KMS-11 (cell line): ENCODE measurements at regions not wholly inside any gene's neighbourhood (a gene's known extent, or its start where the extent isn't known, plus 50 kb on each side); places are given as distances from the start of the nearest gene placed in this dataset.

Experiments
- H2AFZ ChIP-seq: fragments of 200-600 bp; sonication (generic); 2 replicates; pipeline ENCODE4 v1.6.1; 2016; ENCODE audit warnings: antibody characterized with exemption, mixed run types, low read depth
- H3K27ac ChIP-seq: fragments of 200-600 bp; sonication (generic); 2 replicates; pipeline ENCODE4 v1.6.1; 2016; ENCODE audit warnings: mild to moderate bottlenecking, mixed run types
- H3K27me3 ChIP-seq: fragments of 200-600 bp; sonication (generic); 2 replicates; pipeline ENCODE4 v1.6.1; 2017; ENCODE audit warnings: mild to moderate bottlenecking, low read depth, mixed run types, moderate library complexity; ENCODE audit not compliant: insufficient read depth
- H3K36me3 ChIP-seq: fragments of 200-600 bp; sonication (generic); 2 replicates; pipeline ENCODE4 v1.6.1; 2017; ENCODE audit warnings: mild to moderate bottlenecking, mixed run types; ENCODE audit not compliant: insufficient read depth
- H3K4me1 ChIP-seq: fragments of 200-600 bp; sonication (generic); 2 replicates; pipeline ENCODE4 v1.6.1; 2016; ENCODE audit warnings: mild to moderate bottlenecking, low read depth, mixed run types; ENCODE audit not compliant: poor library complexity, severe bottlenecking
- H3K4me2 ChIP-seq: fragments of 200-600 bp; sonication (generic); 2 replicates; pipeline ENCODE4 v1.7.0; 2016; ENCODE audit warnings: mild to moderate bottlenecking, mixed run types
- H3K4me3 ChIP-seq: fragments of 200-600 bp; sonication (generic); IDR thresholded peaks from 2 replicates; pipeline ENCODE4 v1.6.1; 2017; ENCODE audit warnings: low read depth, low read length, mixed read lengths; ENCODE audit not compliant: insufficient read depth
- H3K79me2 ChIP-seq: fragments of 200-600 bp; sonication (generic); 2 replicates; pipeline ENCODE4 v1.6.1; 2016; ENCODE audit warnings: low read depth, mixed run types; ENCODE audit not compliant: insufficient read depth
- H3K9ac ChIP-seq: fragments of 200-600 bp; sonication (generic); 2 replicates; pipeline ENCODE4 v1.6.1; 2016; ENCODE audit warnings: mild to moderate bottlenecking, mixed run types
- H4K20me1 ChIP-seq: fragments of 200-600 bp; sonication (generic); 2 replicates; pipeline ENCODE4 v1.6.1; 2016; ENCODE audit warnings: mild to moderate bottlenecking, mixed run types; ENCODE audit not compliant: insufficient read depth
- CTCF ChIP-seq: fragments of 200-600 bp; sonication (generic); conservative IDR thresholded peaks from 2 replicates; pipeline ENCODE4 v1.6.1; 2017; ENCODE audit warnings: low read depth, mild to moderate bottlenecking, antibody characterized with exemption, low read length, moderate library complexity, mixed read lengths

GRCh38 chr12:48265777-48266176, 62.7 kb upstream of the OR10AD1 start:
- H3K9ac ChIP-seq: no peak overlapping the region
- TF ChIP-seq CTCF: no peak
- no peak overlapping the region for H3K4me2 ChIP-seq
- no peak overlapping the region for H3K4me3 ChIP-seq
- H4K20me1 ChIP-seq: no peaks in the 10 kb centered on the region
- no peaks in the 10 kb centered on the region for H3K79me2 ChIP-seq
- H3K27ac ChIP-seq: no peak overlapping the region
- H2AFZ ChIP-seq: no peak overlapping the region
- no peaks in the 10 kb centered on the region; the same call in 1 of the 2 replicates for H3K36me3 ChIP-seq
- no peaks in the 10 kb centered on the region for H3K4me1 ChIP-seq
- no peaks in the 10 kb centered on the region for H3K27me3 ChIP-seq

GRCh38 chr12:48263617-48264016, 60.5 kb upstream of the OR10AD1 start:
- H3K4me2 ChIP-seq: no peak overlapping the region
- H2AFZ ChIP-seq: no peak overlapping the region
- no peak overlapping the region for H3K9ac ChIP-seq
- H3K79me2 ChIP-seq: no peaks in the 10 kb centered on the region
- H3K27me3 ChIP-seq: no peaks in the 10 kb centered on the region
- no peaks in the 10 kb centered on the region for H3K4me1 ChIP-seq
- H3K36me3 ChIP-seq: no peaks in the 10 kb centered on the region
- no peak overlapping the region for H3K4me3 ChIP-seq
- TF ChIP-seq CTCF: no peak
- H3K27ac ChIP-seq: no peak overlapping the region
- H4K20me1 ChIP-seq: no peaks in the 10 kb centered on the region

- no peaks in the 10 kb centered on the region for H3K4me1 ChIP-seq
- no peak overlapping the region for H3K27ac ChIP-seq
- TF ChIP-seq CTCF: no peak
- H3K4me2 ChIP-seq: no peak overlapping the region
- no peak overlapping the region for H3K9ac ChIP-seq
- no peak overlapping the region for H2AFZ ChIP-seq
- no peak overlapping the region for H3K4me3 ChIP-seq
- H3K79me2 ChIP-seq: no peaks in the 10 kb centered on the region
- no peaks in the 10 kb centered on the region for H4K20me1 ChIP-seq
- no peaks in the 10 kb centered on the region for H3K27me3 ChIP-seq
- no peaks in the 10 kb centered on the region for H3K36me3 ChIP-seq
Measured at GRCh38 chr12:48261773-48262172, 58.7 kb upstream of the OR10AD1 start.
